Stomach smooth muscle (tissue), 2 donors: ENCODE measurements at regions not wholly inside any gene's neighbourhood (a gene's known extent, or its start where the extent isn't known, plus 50 kb on each side); places are given as distances from the start of the nearest gene placed in this dataset.

ENCODE experiments used
- H3K27ac ChIP-seq: one replicate; pipeline ENCODE4 v1.7.0; 2013; ENCODE audit warnings: mild to moderate bottlenecking, low read length, inconsistent platforms
- H3K27me3 ChIP-seq, 2 donors: one replicate each; pipeline ENCODE4 v1.7.0; 2013; ENCODE audit warnings: low read length in 2 of 2; ENCODE audit not compliant: insufficient read depth in 2 of 2, control insufficient read depth in 1 of 2
- H3K36me3 ChIP-seq, 2 donors: one replicate each; pipeline ENCODE4 v1.7.0; 2013; ENCODE audit warnings: low read length in 2 of 2; ENCODE audit not compliant: control insufficient read depth in 2 of 2, insufficient read depth in 2 of 2
- H3K4me1 ChIP-seq: one replicate; pipeline ENCODE4 v1.7.0; 2013; ENCODE audit warnings: low read length; ENCODE audit not compliant: control insufficient read depth, insufficient read depth
- H3K4me3 ChIP-seq, 2 donors: one replicate each; pipeline ENCODE4 v1.7.0; 2013; ENCODE audit warnings: low read length in 2 of 2
- H3K9ac ChIP-seq, 2 donors: one replicate each; pipeline ENCODE4 v1.7.0; 2013; ENCODE audit warnings: low read length in 2 of 2, mild to moderate bottlenecking in 1 of 2
- H3K9me3 ChIP-seq, 2 donors: one replicate each; pipeline ENCODE4 v1.7.0; 2013; ENCODE audit warnings: low read length in 2 of 2; ENCODE audit not compliant: control insufficient read depth in 2 of 2
- donor health status: healthy.
- donor health status: Pancreatic carcinoma.

- no peak overlapping the region for H3K27ac ChIP-seq
- H3K4me1 ChIP-seq: no peaks in the 10 kb centered on the region
- no peaks in the 10 kb centered on the region for H3K27me3 ChIP-seq
- no peak overlapping the region for H3K9ac ChIP-seq
- no peaks in the 10 kb centered on the region for H3K36me3 ChIP-seq
- no peak overlapping the region for H3K4me3 ChIP-seq
- no peaks in the 10 kb centered on the region for H3K9me3 ChIP-seq
Observed at GRCh38 chr4:110950731-110951130, 327.9 kb upstream of the PITX2 start.

GRCh38 chr4:110953191-110953590 is 330.3 kb upstream of the PITX2 start:
- Histone ChIP-seq H3K27ac (no peak overlapping the region), H3K4me1 (no peaks in the 10 kb centered on the region), H3K4me3 (no peak overlapping the region), H3K36me3 (no peaks in the 10 kb centered on the region), H3K9me3 (no peaks in the 10 kb centered on the region), H3K9ac (no peak overlapping the region), H3K27me3 (no peaks in the 10 kb centered on the region)

- H3K27me3 ChIP-seq: no peaks in the 10 kb centered on the region
- H3K27ac ChIP-seq: no peak overlapping the region
- no peak overlapping the region for H3K4me3 ChIP-seq
- no peaks in the 10 kb centered on the region for H3K36me3 ChIP-seq
- H3K9me3 ChIP-seq: no peaks in the 10 kb centered on the region
- no peaks in the 10 kb centered on the region for H3K4me1 ChIP-seq
- no peak overlapping the region for H3K9ac ChIP-seq
Observed at GRCh38 chr4:110953898-110954297, 331.0 kb upstream of the PITX2 start.

GRCh38 chr4:110955748-110956147 is 332.9 kb upstream of the PITX2 start:
- H3K4me1 ChIP-seq: no peaks in the 10 kb centered on the region
- no peaks in the 10 kb centered on the region for H3K27me3 ChIP-seq
- no peaks in the 10 kb centered on the region for H3K9me3 ChIP-seq
- no peaks in the 10 kb centered on the region for H3K36me3 ChIP-seq
- no peak overlapping the region for H3K27ac ChIP-seq
- H3K9ac ChIP-seq: no peak overlapping the region
- H3K4me3 ChIP-seq: no peak overlapping the region

GRCh38 chr4:110959041-110959643 is 336.3 kb upstream of the PITX2 start:
- Histone ChIP-seq H3K9me3 (no peaks in the 10 kb centered on the region), H3K27me3 (peaks cover 0 to 2% of the 10 kb centered on the region in 2 donors), H3K27ac (no peak overlapping the region), H3K36me3 (no peaks in the 10 kb centered on the region), H3K9ac (no peak overlapping the region), H3K4me3 (no peak overlapping the region), H3K4me1 (no peaks in the 10 kb centered on the region)

- Histone ChIP-seq H3K4me1 (no peaks in the 10 kb centered on the region), H3K36me3 (no peaks in the 10 kb centered on the region), H3K27ac (no peak overlapping the region), H3K9ac (no peak overlapping the region), H3K4me3 (no peak overlapping the region), H3K27me3 (peaks cover 0 to 2% of the 10 kb centered on the region in 2 donors), H3K9me3 (no peaks in the 10 kb centered on the region)
Observed at GRCh38 chr4:110961066-110961465, 338.2 kb upstream of the PITX2 start.

- Histone ChIP-seq H3K27me3 (peaks cover 0 to 2% of the 10 kb centered on the region in 2 donors), H3K4me1 (no peaks in the 10 kb centered on the region), H3K9me3 (no peaks in the 10 kb centered on the region), H3K4me3 (no peak overlapping the region), H3K9ac (no peak overlapping the region), H3K36me3 (no peaks in the 10 kb centered on the region), H3K27ac (no peak overlapping the region)
Observed at GRCh38 chr4:110962616-110963015, 339.7 kb upstream of the PITX2 start.

GRCh38 chr4:110963662-110964280 is 340.9 kb upstream of the PITX2 start:
- Histone ChIP-seq H3K9ac (no peak overlapping the region), H3K36me3 (no peaks in the 10 kb centered on the region), H3K4me3 (no peak overlapping the region), H3K9me3 (no peaks in the 10 kb centered on the region), H3K27me3 (peaks cover 0 to 2% of the 10 kb centered on the region in 2 donors), H3K27ac (no peak overlapping the region), H3K4me1 (no peaks in the 10 kb centered on the region)

- H3K27me3 ChIP-seq: no peaks in the 10 kb centered on the region
- H3K4me1 ChIP-seq: no peaks in the 10 kb centered on the region
- no peak overlapping the region for H3K4me3 ChIP-seq
- no peak overlapping the region for H3K27ac ChIP-seq
- no peaks in the 10 kb centered on the region for H3K36me3 ChIP-seq
- H3K9ac ChIP-seq: no peak overlapping the region
- H3K9me3 ChIP-seq: no peaks in the 10 kb centered on the region
Observed at GRCh38 chr4:110967936-110968335, 345.1 kb upstream of the PITX2 start.

GRCh38 chr4:110970642-110971041 is 347.8 kb upstream of the PITX2 start:
- Histone ChIP-seq H3K4me1 (no peaks in the 10 kb centered on the region), H3K9ac (no peak overlapping the region), H3K9me3 (no peaks in the 10 kb centered on the region), H3K4me3 (no peak overlapping the region), H3K36me3 (no peaks in the 10 kb centered on the region), H3K27ac (no peak overlapping the region), H3K27me3 (no peaks in the 10 kb centered on the region)

GRCh38 chr4:110975338-110975737 is 352.5 kb upstream of the PITX2 start:
- Histone ChIP-seq H3K4me3 (no peak overlapping the region), H3K4me1 (no peaks in the 10 kb centered on the region), H3K9me3 (no peaks in the 10 kb centered on the region), H3K9ac (no peak overlapping the region), H3K27me3 (no peaks in the 10 kb centered on the region), H3K36me3 (no peaks in the 10 kb centered on the region), H3K27ac (no peak overlapping the region)
